ENCODE measurements at regions not wholly inside any gene's neighbourhood (a gene's known extent, or its start where the extent isn't known, plus 50 kb on each side); places are given as distances from the start of the nearest gene placed in this dataset.

GRCh38 chr10:21202776-21203462, 305.8 kb upstream of the NEBL start:
- no peak for TF ChIP-seq CTCF (IDR thresholded peaks at IDR 0.05)
- TF ChIP-seq POLR2A (IDR thresholded peaks at IDR 0.05) = no peak

All from Peyer's patch (tissue), 4 donors.